SH-SY5Y (cell line): ENCODE measurements at regions not wholly inside any gene's neighbourhood (a gene's known extent, or its start where the extent isn't known, plus 50 kb on each side); places are given as distances from the start of the nearest gene placed in this dataset.

Experiments used
- GATA2 ChIP-seq: IDR thresholded peaks from 2 replicates; pipeline ENCODE4 v1.6.1; 2011; ENCODE audit warnings: mild to moderate bottlenecking, low read depth, low read length
- GATA3 ChIP-seq: IDR thresholded peaks from 2 replicates; pipeline ENCODE4 v1.6.1; 2011; ENCODE audit warnings: low read depth, mild to moderate bottlenecking, low read length, moderate library complexity

GRCh38 chr10:78148216-78148960, 114.7 kb downstream of the RPS24 start:
- TF ChIP-seq GATA2 (peak; percentile 54; the same call in 1 of the 2 replicates), GATA3 (no peak; the same call in 1 of the 2 replicates)

GRCh38 chr10:78148961-78149612, 115.4 kb downstream of the RPS24 start:
- TF ChIP-seq GATA3 (no peak), GATA2 (no peak)

GRCh38 chr10:78150756-78151155, 117.1 kb downstream of the RPS24 start:
- TF ChIP-seq GATA3 (no peak), GATA2 (no peak)

GRCh38 chr10:78155722-78156121, 122.1 kb downstream of the RPS24 start:
- no peak for TF ChIP-seq GATA2
- no peak for TF ChIP-seq GATA3

- TF ChIP-seq GATA3 (no peak), GATA2 (no peak)
These were observed 126.9 kb downstream of the RPS24 start for GRCh38 chr10:78160591-78160990.

GRCh38 chr10:78162853-78163252, 129.2 kb downstream of the RPS24 start:
- TF ChIP-seq GATA2 (no peak), GATA3 (no peak)

- TF ChIP-seq GATA2: no peak
- TF ChIP-seq GATA3: no peak
These were observed 131.0 kb downstream of the RPS24 start for GRCh38 chr10:78164702-78165101.

GRCh38 chr10:78165172-78165571, 131.5 kb downstream of the RPS24 start:
- no peak for TF ChIP-seq GATA3
- TF ChIP-seq GATA2: no peak

- TF ChIP-seq GATA2 (no peak), GATA3 (no peak)
These were observed 132.0 kb downstream of the RPS24 start for GRCh38 chr10:78165617-78166016.

GRCh38 chr10:78166261-78166660, 132.6 kb downstream of the RPS24 start:
- TF ChIP-seq GATA3: no peak
- TF ChIP-seq GATA2: no peak

GRCh38 chr10:78169214-78169613, 135.6 kb downstream of the RPS24 start:
- TF ChIP-seq GATA3: no peak

- TF ChIP-seq GATA2 (no peak), GATA3 (no peak)
These were observed 136.4 kb downstream of the RPS24 start for GRCh38 chr10:78170026-78170475.

- no peak for TF ChIP-seq GATA2
These were observed 138.2 kb downstream of the RPS24 start for GRCh38 chr10:78171633-78172400.

GRCh38 chr10:78173360-78174015, 139.8 kb downstream of the RPS24 start:
- no peak for TF ChIP-seq GATA3
- no peak for TF ChIP-seq GATA2

- TF ChIP-seq GATA2: no peak
These were observed 141.9 kb downstream of the RPS24 start for GRCh38 chr10:78175444-78176015.
